A549 (cell line): ENCODE measurements at regions not wholly inside any gene's neighbourhood (a gene's known extent, or its start where the extent isn't known, plus 50 kb on each side); places are given as distances from the start of the nearest gene placed in this dataset.
"Not testable (repeated sequence)": the region's sequence is repeated elsewhere in the genome, so short reads cannot be mapped to it uniquely, and the experiment has no call there.

Source experiments
- ATAC-seq, 2 experiments: fragments of 200-7000 bp in 1 of 2; fragments of >200 bp in 1 of 2; cut with Nextera tagmentation in 1 of 2; cut with Tn5 transposase in 1 of 2; 3 replicates each; pipeline versions ENCODE4 v1.8.0 to v1.9.1; 2018 to 2020; ENCODE audit warnings: mild to moderate bottlenecking in 1 of 2, moderate library complexity in 1 of 2
- CTCF ChIA-PET: fragments of 300-600 bp; sonication (Branson Sonifier 250); formaldehyde crosslinking; extraction: SDS; loops from one replicate; lab custom pipeline; 2021; ENCODE audit warnings: antibody characterized with exemption, inconsistent platforms; lab: Yijun Ruan, JAX
- POLR2A ChIA-PET: fragments of 350-600 bp; formaldehyde crosslinking; extraction: SDS; loops from one replicate; lab custom pipeline; 2021; ENCODE audit warnings: antibody characterized with exemption, inconsistent platforms; lab: Yijun Ruan, JAX
- DNase-seq, 2 experiments: peaks; one replicate each; pipeline versions ENCODE4 v3.0.0 to v3.0.0-alpha.2; 2011 to 2016; ENCODE audit warnings: low read depth in 1 of 2, low spot score in 1 of 2
- FAIRE-seq: peaks from 2 replicates; lab custom pipeline; 2011; peaks lifted over from hg19 to GRCh38; lab: Jason Lieb, UNC
- H3K27ac ChIP-seq, 2 experiments: fragments of >200 bp; sonication (Bioruptor Twin); formaldehyde crosslinking; 3 replicates each; pipeline ENCODE4 v1.5.1; 2016 to 2017
- H3K4me1 ChIP-seq: fragments of >200 bp; sonication (Bioruptor Twin); formaldehyde crosslinking; 3 replicates; pipeline ENCODE4 v1.6.1; 2016
- H3K4me2 ChIP-seq: fragments of >200 bp; sonication (Bioruptor Twin); formaldehyde crosslinking; 3 replicates; pipeline ENCODE4 v1.6.1; 2016
- H3K4me3 ChIP-seq: fragments of >200 bp; sonication (Bioruptor Twin); formaldehyde crosslinking; 3 replicates; pipeline ENCODE4 v1.5.1; 2016
- H3K9me3 ChIP-seq: fragments of >200 bp; sonication (Bioruptor Twin); formaldehyde crosslinking; 3 replicates; pipeline ENCODE4 v1.6.1; 2016
- CHD2 ChIP-seq: fragments of 150-350 bp; IDR thresholded peaks from 2 replicates; pipeline ENCODE4 v1.6.1; 2014; ENCODE audit warnings: low read length; ENCODE audit not compliant: partially characterized antibody
- CHD4 ChIP-seq: fragments of 200-600 bp; sonication (generic); IDR thresholded peaks from 2 replicates; pipeline ENCODE4 v1.6.1; 2016; ENCODE audit warnings: antibody characterized with exemption, mild to moderate bottlenecking, borderline replicate concordance
- E2F6 ChIP-seq: IDR thresholded peaks from 2 replicates; pipeline ENCODE4 v1.6.1; 2012; ENCODE audit warnings: low read depth, borderline replicate concordance
- EHMT2 ChIP-seq: fragments of 200-600 bp; sonication (generic); IDR thresholded peaks from 2 replicates; pipeline ENCODE4 v1.6.1; 2016; ENCODE audit warnings: antibody characterized with exemption, low read depth, mild to moderate bottlenecking, moderate library complexity
- EP300 ChIP-seq, 2 experiments: fragments of >200 bp; sonication (Bioruptor Twin); formaldehyde crosslinking; IDR thresholded peaks; 2 replicates in 1 of 2; 3 replicates in 1 of 2; pipeline ENCODE4 v1.6.1; 2016 to 2017
- ESRRA ChIP-seq: fragments of 150-350 bp; IDR thresholded peaks from 2 replicates; pipeline ENCODE4 v1.6.1; 2014; ENCODE audit warnings: mild to moderate bottlenecking, low read length, borderline replicate concordance
- FOSL2 ChIP-seq, 2 experiments: fragments of 450-650 bp in 1 of 2; fragments of >200 bp in 1 of 2; sonication (Bioruptor Twin) in 1 of 2; formaldehyde crosslinking; IDR thresholded peaks; 2 replicates each; pipeline versions ENCODE4 v1.5.0 to v1.6.1; 2016 to 2020; ENCODE audit warnings: mild to moderate bottlenecking in 1 of 2, moderate library complexity in 1 of 2
- HMGXB4 ChIP-seq: fragments of 250-450 bp; sonication (Bioruptor Pico); IDR thresholded peaks from 2 replicates; pipeline ENCODE4 v1.5.0; 2021; ENCODE audit warnings: mild to moderate bottlenecking, moderate library complexity, borderline replicate concordance
- JUN ChIP-seq, 2 experiments: fragments of >200 bp; sonication (Bioruptor Twin); formaldehyde crosslinking; IDR thresholded peaks; 2 replicates in 1 of 2; 3 replicates in 1 of 2; pipeline ENCODE4 v1.6.1; 2016 to 2017
- KDM5A ChIP-seq: fragments of 200-600 bp; sonication (generic); IDR thresholded peaks from 2 replicates; pipeline ENCODE4 v1.6.1; 2016; ENCODE audit warnings: antibody characterized with exemption, mild to moderate bottlenecking
- MAFK ChIP-seq: fragments of 450-650 bp; IDR thresholded peaks from 2 replicates; pipeline ENCODE4 v1.6.1; 2014; ENCODE audit not compliant: partially characterized antibody
- MYC ChIP-seq: IDR thresholded peaks from 2 replicates; pipeline ENCODE4 v1.6.1; 2012; ENCODE audit warnings: mild to moderate bottlenecking, inconsistent platforms, low read length, improper control_type of control experiment, borderline replicate concordance
- NPAS2 ChIP-seq: fragments of 250-450 bp; sonication (Bioruptor Pico); IDR thresholded peaks from 2 replicates; pipeline ENCODE4 v1.8.0; 2022; ENCODE audit warnings: mild to moderate bottlenecking, moderate library complexity, borderline replicate concordance
- RAD21 ChIP-seq, 2 experiments: fragments of >200 bp in 1 of 2; sonication (Bioruptor Twin) in 1 of 2; formaldehyde crosslinking in 1 of 2; IDR thresholded peaks in 1 of 2; conservative IDR thresholded peaks in 1 of 2; 2 replicates in 1 of 2; 3 replicates in 1 of 2; pipeline ENCODE4 v1.6.1; 2012 to 2018; ENCODE audit warnings: inconsistent platforms in 1 of 2
- WGBS: methylation state at CpG from one replicate; pipeline ENCODE4 v1.1.6; 2017; ENCODE audit errors: missing lambda C conversion rate; 5-methylcytosine and 5-hydroxymethylcytosine counted together

DNA sequence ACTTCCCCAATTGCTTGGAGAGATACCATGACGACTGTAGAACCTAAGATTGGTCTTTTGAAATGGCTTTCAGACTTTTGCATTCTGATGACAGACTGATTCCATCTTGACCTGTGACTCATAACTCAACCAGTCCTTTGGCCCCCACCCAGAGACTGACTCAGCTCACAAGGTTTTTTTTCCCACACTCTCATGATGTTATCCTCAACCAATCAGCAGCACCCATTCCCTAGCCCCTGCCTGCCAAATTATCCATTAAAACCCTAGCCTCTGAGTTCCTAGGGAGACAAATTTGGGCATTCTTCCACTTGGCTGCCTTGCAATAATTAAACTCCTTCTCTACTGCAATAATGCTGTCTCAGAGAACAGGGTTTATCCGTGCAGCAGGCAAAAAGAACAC, 1263.3 kb upstream of the CDH9 start (continued):
- TF ChIP-seq HMGXB4 (CRISPR knock-in tag), result no peak
- no peak for TF ChIP-seq RAD21 (conservative IDR thresholded peaks at IDR 0.05 in 1 of 2, IDR thresholded peaks at IDR 0.05 in 1 of 2)
- TF ChIP-seq CHD2, result no peak
- TF ChIP-seq KDM5A, result no peak
- 0 out of 5 replicates have a peak, but pooled peaks of 1 of the 2 experiments have one; percentile 14 for TF ChIP-seq EP300 (IDR thresholded peaks at IDR 0.05)
- no peak for TF ChIP-seq EHMT2
- TF ChIP-seq JUN (IDR thresholded peaks at IDR 0.05), result 0 out of 5 replicates have a peak, but pooled peaks of 1 of the 2 experiments have one; percentile 26
- TF ChIP-seq, all 56 proteins: peak for 5

- CTCF ChIA-PET, result interaction anchor here (0.6 kb wide), 1 partner anchor 544 kb away, joined by 4 read pairs; no protein-coding TSS in a partner anchor
- ATAC-seq, result no peak
- FAIRE-seq, result no peak
- Histone ChIP-seq H3K4me1 (no peaks in the 10 kb centered on the region), H3K9me3 (0 out of 3 replicates have a peak, but pooled peaks cover 3% of the 10 kb centered on the region), H3K4me3 (no peak overlapping the region), H3K27ac (no peak overlapping the region), H3K4me2 (no peak overlapping the region)
- DNase-seq, result no peak
- POLR2A ChIA-PET, result no interaction called here
- TF ChIP-seq MYC (no peak), MAFK (peak; percentile 5)
- WGBS, result 45% methylated on average over 5 of the region's 5 CpGs
Measured at GRCh38 chr5:28296254-28297013, 1258.0 kb upstream of the CDH9 start.

DNA sequence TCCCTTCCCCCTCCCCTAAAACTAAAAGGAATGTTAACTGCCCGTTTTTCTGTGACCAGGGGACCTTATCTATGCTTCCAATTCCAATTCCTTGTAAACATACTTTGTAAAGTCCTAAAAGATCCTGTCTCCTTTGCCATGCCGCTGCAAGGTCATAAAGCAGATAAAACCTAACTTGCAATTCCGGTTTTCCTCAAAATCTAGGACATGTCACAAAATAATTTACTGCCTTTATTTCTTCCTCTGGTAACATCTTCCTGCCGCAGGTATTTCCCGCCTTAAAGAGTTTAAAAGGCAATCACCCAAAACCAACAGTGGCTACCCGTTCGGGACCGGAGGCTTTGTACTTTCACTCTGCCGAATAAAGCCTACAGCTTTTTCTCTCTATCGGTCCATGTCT, 1248.6 kb upstream of the CDH9 start:
- POLR2A ChIA-PET, result not testable (repeated sequence)

DNA sequence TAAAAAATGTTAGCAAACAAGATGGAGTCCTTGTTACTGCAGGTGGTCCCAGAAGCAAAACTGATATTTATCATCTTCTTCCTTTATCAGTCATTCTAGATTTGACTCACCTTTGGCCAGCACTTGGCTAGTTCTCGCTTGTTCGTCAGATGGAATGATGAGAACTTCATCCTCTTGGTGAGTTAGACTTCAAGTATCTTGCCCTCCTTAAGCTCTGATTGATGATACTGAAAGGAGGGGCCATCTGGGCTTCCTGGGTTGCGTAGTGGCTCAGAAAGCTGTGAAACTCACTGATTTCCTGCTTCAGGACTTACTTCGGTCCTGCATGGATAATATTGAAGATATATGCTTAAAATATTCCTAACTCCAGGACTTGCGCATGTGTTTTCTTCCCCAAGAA, 1248.2 kb upstream of the CDH9 start:
- H3K4me2 ChIP-seq, result no peak overlapping the region
- ATAC-seq, result no peak

More for the DNA sequence above, 1248.6 kb upstream of the CDH9 start:
- CTCF ChIA-PET, H3K27ac ChIP-seq, DNase-seq, ATAC-seq, H3K4me3 ChIP-seq, H3K4me2 ChIP-seq, H3K4me1 ChIP-seq, H3K9me3 ChIP-seq, FAIRE-seq: not testable (repeated sequence)
- WGBS, result 68% methylated on average over 10 of the region's 10 CpGs

DNA sequence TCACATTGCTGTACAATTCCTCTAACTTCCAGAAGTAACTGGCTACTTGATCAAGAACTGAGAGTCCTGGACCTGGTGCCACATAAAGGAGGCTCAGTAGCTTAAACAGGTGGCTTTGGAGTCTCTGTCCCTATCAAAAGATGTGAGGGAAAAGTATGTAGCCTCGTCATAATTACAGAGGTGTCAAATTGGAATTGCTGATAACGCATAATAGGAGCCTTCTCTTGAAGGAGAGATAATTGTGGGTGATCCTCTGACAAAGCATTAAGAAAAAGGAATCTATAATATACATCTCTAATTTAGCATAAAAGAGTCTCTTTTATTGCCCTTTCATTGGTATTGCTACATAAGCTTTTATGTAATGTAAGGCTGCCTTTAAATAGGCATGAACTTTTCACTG, 1246.4 kb upstream of the CDH9 start:
- CTCF ChIA-PET, result no interaction called here
- TF ChIP-seq ESRRA (no peak), MAFK (peak; percentile 42)
- FAIRE-seq, result no peak

More for the DNA sequence above, 1248.2 kb upstream of the CDH9 start:
- H3K4me1 ChIP-seq, result no peaks in the 10 kb centered on the region
- no peaks in the 10 kb centered on the region for H3K9me3 ChIP-seq
- CTCF ChIA-PET, result no interaction called here
- DNase-seq (peak in 1 of 2 experiments; percentile 11), FAIRE-seq (no peak)
- no peak for TF ChIP-seq JUN (IDR thresholded peaks at IDR 0.05)
- TF ChIP-seq NPAS2 (CRISPR knock-in tag), result no peak
- no peak for TF ChIP-seq FOSL2 (IDR thresholded peaks at IDR 0.05)
- no peak for TF ChIP-seq FOSL2 (CRISPR knock-in tag; IDR thresholded peaks at IDR 0.05)
- TF ChIP-seq CHD4, result no peak
- no peak for TF ChIP-seq E2F6
- POLR2A ChIA-PET, result no interaction called here
- H3K27ac ChIP-seq, result no peak overlapping the region
- no peak overlapping the region for H3K4me3 ChIP-seq
- WGBS, result 63% methylated on average over 5 of the region's 5 CpGs

More for the DNA sequence above, 1246.4 kb upstream of the CDH9 start:
- Histone ChIP-seq H3K4me1 (peaks cover 9% of the 10 kb centered on the region; the same call in 1 of the 3 replicates), H3K27ac (no peak overlapping the region), H3K9me3 (no peaks in the 10 kb centered on the region), H3K4me3 (no peak overlapping the region), H3K4me2 (no peak overlapping the region)
- POLR2A ChIA-PET, result no interaction called here
- 66% methylated on average over 2 of the region's 2 CpGs for WGBS
- DNase-seq (no peak), ATAC-seq (no peak)
